ENCODE measurements at regions not wholly inside any gene's neighbourhood (a gene's known extent, or its start where the extent isn't known, plus 50 kb on each side); places are given as distances from the start of the nearest gene placed in this dataset.

- no peak for TF ChIP-seq CTCF (IDR thresholded peaks at IDR 0.05)
- no peak for DNase-seq
- no peaks in the 10 kb centered on the region for H3K27me3 ChIP-seq (ENCODE audit: control insufficient read depth in 2 of 2, insufficient read depth in 2 of 2, low read length in 2 of 2)
- H3K79me2 ChIP-seq (ENCODE audit: insufficient read depth, low read length): no peaks in the 10 kb centered on the region
- H3K27me3 Mint-ChIP-seq (ENCODE audit: low read depth in 3 of 3): peaks cover 0 to 2% (median 0%) of the 10 kb centered on the region in 3 donors
- H2AFZ ChIP-seq (ENCODE audit: insufficient read depth, low read depth, low read length, poor library complexity, severe bottlenecking): no peak overlapping the region
- no peak overlapping the region for H3K27ac Mint-ChIP-seq
- no peaks in the 10 kb centered on the region for H3K36me3 Mint-ChIP-seq
- H3K4me3 ChIP-seq (replicated peaks in 1 of 3; ENCODE audit: low read depth in 2 of 3, low read length in 3 of 3): no peak overlapping the region
- H4K20me1 ChIP-seq (ENCODE audit: insufficient read depth, low read length): no peaks in the 10 kb centered on the region
- H3K4me1 ChIP-seq (ENCODE audit: control insufficient read depth in 1 of 2, insufficient read depth in 2 of 2, low read length in 2 of 2): no peaks in the 10 kb centered on the region
- H3K36me3 ChIP-seq (replicated peaks in 1 of 2; ENCODE audit: control insufficient read depth in 1 of 2, insufficient read depth in 2 of 2, low read length in 2 of 2): no peaks in the 10 kb centered on the region
- H3K4me3 Mint-ChIP-seq: no peak overlapping the region
- no peak overlapping the region for H3K27ac ChIP-seq (ENCODE audit: low read depth in 1 of 2, low read length in 2 of 2)
- intact Hi-C loops (cut with micrococcal nuclease): no loop called here
- H3K9me3 Mint-ChIP-seq: peaks cover 0 to 2% (median 0%) of the 10 kb centered on the region in 7 donors
- H3K9me3 ChIP-seq (replicated peaks in 1 of 2; ENCODE audit: control insufficient read depth in 1 of 2, insufficient read depth in 1 of 2, low read length in 2 of 2): no peaks in the 10 kb centered on the region
- no peak overlapping the region for H3K4me2 ChIP-seq (replicated peaks; ENCODE audit: extremely low read depth, low read length, poor library complexity, severe bottlenecking)
- H3K9ac ChIP-seq (ENCODE audit: insufficient read depth, low read length, poor library complexity, severe bottlenecking): no peak overlapping the region
- no CpG with 5 or more reads among the region's 2 CpGs for WGBS (ENCODE audit: insufficient coverage)
- H3K4me1 Mint-ChIP-seq: no peaks in the 10 kb centered on the region
These were observed 54.6 kb upstream of the ACVR1 start for GRCh38 chr2:157930728-157931127.

GRCh38 chr2:157929871-157930667 lies 53.9 kb upstream of the ACVR1 start:
- Mint-ChIP-seq H3K9me3 (peaks cover 0 to 2% (median 0%) of the 10 kb centered on the region in 7 donors), H3K4me1 (no peaks in the 10 kb centered on the region), H3K27me3 (ENCODE audit: low read depth in 3 of 3) (peaks cover 0 to 2% (median 0%) of the 10 kb centered on the region in 3 donors), H3K27ac (no peak overlapping the region), H3K4me3 (no peak overlapping the region), H3K36me3 (no peaks in the 10 kb centered on the region)
- no peak overlapping the region for H3K4me2 ChIP-seq (replicated peaks; ENCODE audit: extremely low read depth, low read length, poor library complexity, severe bottlenecking)
- H2AFZ ChIP-seq (ENCODE audit: insufficient read depth, low read depth, low read length, poor library complexity, severe bottlenecking): no peak overlapping the region
- H3K4me3 ChIP-seq (replicated peaks in 1 of 3; ENCODE audit: low read depth in 2 of 3, low read length in 3 of 3): no peak overlapping the region
- no peak for TF ChIP-seq CTCF (IDR thresholded peaks at IDR 0.05)
- no peaks in the 10 kb centered on the region for H3K36me3 ChIP-seq (replicated peaks in 1 of 2; ENCODE audit: control insufficient read depth in 1 of 2, insufficient read depth in 2 of 2, low read length in 2 of 2)
- DNase-seq: no peak
- H3K27ac ChIP-seq (ENCODE audit: low read depth in 1 of 2, low read length in 2 of 2): no peak overlapping the region
- WGBS (ENCODE audit: insufficient coverage): 0% methylated on average over 1 of the region's 5 CpGs
- no peaks in the 10 kb centered on the region for H3K4me1 ChIP-seq (ENCODE audit: control insufficient read depth in 1 of 2, insufficient read depth in 2 of 2, low read length in 2 of 2)
- no peaks in the 10 kb centered on the region for H4K20me1 ChIP-seq (ENCODE audit: insufficient read depth, low read length)
- H3K27me3 ChIP-seq (ENCODE audit: control insufficient read depth in 2 of 2, insufficient read depth in 2 of 2, low read length in 2 of 2): no peaks in the 10 kb centered on the region
- intact Hi-C loops (cut with micrococcal nuclease): no loop called here
- H3K79me2 ChIP-seq (ENCODE audit: insufficient read depth, low read length): no peaks in the 10 kb centered on the region
- no peaks in the 10 kb centered on the region for H3K9me3 ChIP-seq (replicated peaks in 1 of 2; ENCODE audit: control insufficient read depth in 1 of 2, insufficient read depth in 1 of 2, low read length in 2 of 2)
- no peak overlapping the region for H3K9ac ChIP-seq (ENCODE audit: insufficient read depth, low read length, poor library complexity, severe bottlenecking)

Data from CD14-positive monocyte (primary cell).